ENCODE measurements at regions not wholly inside any gene's neighbourhood (a gene's known extent, or its start where the extent isn't known, plus 50 kb on each side); places are given as distances from the start of the nearest gene placed in this dataset.

DNA sequence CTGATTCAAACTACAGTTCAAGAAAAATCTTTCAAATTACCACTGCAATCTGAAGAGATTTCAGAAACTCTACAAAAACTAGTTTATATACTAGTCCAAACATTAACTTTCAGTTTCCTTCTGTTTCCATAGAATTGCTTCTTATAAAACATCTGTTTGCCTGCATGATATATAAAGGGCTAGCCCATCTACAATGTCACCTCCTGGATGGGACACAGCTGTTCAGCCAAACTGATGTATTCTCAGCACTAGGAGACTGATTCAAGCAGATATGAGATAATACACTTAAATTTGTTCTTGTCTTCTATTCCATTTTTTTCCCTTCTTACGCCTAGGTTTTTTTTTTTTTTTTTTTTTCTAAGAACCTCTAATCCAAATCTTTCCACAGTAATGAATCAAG lies 1569.7 kb upstream of the IGFBP7 start:
- Histone ChIP-seq H3K9me3 (ENCODE audit: control insufficient read depth in 1 of 2, insufficient read depth in 1 of 2, low read length in 2 of 2) (peaks cover 0 to 8% of the 10 kb centered on the region in 2 experiments), H3K4me3 (ENCODE audit: low read length) (no peak overlapping the region), H3K27me3 (ENCODE audit: control insufficient read depth in 1 of 2, insufficient read depth in 2 of 2, low read length in 2 of 2) (no peaks in the 10 kb centered on the region), H3K27ac (ENCODE audit: low read depth in 1 of 2, low read length in 2 of 2) (no peak overlapping the region), H3K4me1 (ENCODE audit: insufficient read depth, low read length) (no peaks in the 10 kb centered on the region), H3K36me3 (ENCODE audit: insufficient read depth, low read length) (no peaks in the 10 kb centered on the region)
- Mint-ChIP-seq H3K27me3 (no peaks in the 10 kb centered on the region), H3K27ac (no peak overlapping the region), H3K4me3 (no peak overlapping the region), H3K4me1 (ENCODE audit: low read depth) (no peaks in the 10 kb centered on the region), H3K36me3 (ENCODE audit: low read depth) (no peaks in the 10 kb centered on the region), H3K9me3 (peaks cover 6% of the 10 kb centered on the region)
- ATAC-seq (ENCODE audit: poor library complexity) (no peak), DNase-seq (no peak)
- ChIA-PET CTCF (no interaction called here), POLR2A (no interaction called here)
- TF ChIP-seq, protein P1, sequence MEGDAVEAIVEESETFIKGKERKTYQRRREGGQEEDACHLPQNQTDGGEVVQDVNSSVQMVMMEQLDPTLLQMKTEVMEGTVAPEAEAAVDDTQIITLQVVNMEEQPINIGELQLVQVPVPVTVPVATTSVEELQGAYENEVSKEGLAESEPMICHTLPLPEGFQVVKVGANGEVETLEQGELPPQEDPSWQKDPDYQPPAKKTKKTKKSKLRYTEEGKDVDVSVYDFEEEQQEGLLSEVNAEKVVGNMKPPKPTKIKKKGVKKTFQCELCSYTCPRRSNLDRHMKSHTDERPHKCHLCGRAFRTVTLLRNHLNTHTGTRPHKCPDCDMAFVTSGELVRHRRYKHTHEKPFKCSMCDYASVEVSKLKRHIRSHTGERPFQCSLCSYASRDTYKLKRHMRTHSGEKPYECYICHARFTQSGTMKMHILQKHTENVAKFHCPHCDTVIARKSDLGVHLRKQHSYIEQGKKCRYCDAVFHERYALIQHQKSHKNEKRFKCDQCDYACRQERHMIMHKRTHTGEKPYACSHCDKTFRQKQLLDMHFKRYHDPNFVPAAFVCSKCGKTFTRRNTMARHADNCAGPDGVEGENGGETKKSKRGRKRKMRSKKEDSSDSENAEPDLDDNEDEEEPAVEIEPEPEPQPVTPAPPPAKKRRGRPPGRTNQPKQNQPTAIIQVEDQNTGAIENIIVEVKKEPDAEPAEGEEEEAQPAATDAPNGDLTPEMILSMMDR (IDR thresholded peaks at IDR 0.05): no peak
- intact Hi-C loops (cut with DNase I, micrococcal nuclease): no loop called here

DNA sequence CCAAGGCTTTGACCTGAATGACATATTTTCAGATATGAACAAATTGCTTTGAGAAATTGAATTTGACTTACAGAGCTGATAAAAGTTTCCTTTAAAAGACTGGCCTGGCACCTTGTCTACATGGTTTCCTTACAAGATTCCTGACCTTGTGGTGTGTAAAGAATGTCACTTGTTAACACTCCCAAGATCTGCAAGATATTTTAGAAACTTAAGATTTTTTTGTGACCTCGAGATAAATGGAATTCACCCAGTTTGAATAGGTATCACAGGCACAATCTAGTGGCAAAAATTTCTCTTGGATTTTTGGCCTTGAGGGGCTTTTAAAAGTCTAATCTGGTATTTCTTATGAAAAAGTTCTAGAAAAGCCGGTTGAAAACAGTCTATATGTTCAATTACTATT lies 1568.9 kb upstream of the IGFBP7 start:
- Mint-ChIP-seq H3K27me3 (no peaks in the 10 kb centered on the region), H3K4me1 (ENCODE audit: low read depth) (no peaks in the 10 kb centered on the region), H3K36me3 (ENCODE audit: low read depth) (no peaks in the 10 kb centered on the region), H3K9me3 (peaks cover 6% of the 10 kb centered on the region), H3K4me3 (no peak overlapping the region), H3K27ac (no peak overlapping the region)
- TF ChIP-seq, protein P1 (IDR thresholded peaks at IDR 0.05): no peak
- ATAC-seq (ENCODE audit: poor library complexity): no peak
- intact Hi-C loops (cut with DNase I, micrococcal nuclease): no loop called here
- Histone ChIP-seq H3K9me3 (ENCODE audit: control insufficient read depth in 1 of 2, insufficient read depth in 1 of 2, low read length in 2 of 2) (peaks cover 0 to 8% of the 10 kb centered on the region in 2 experiments), H3K36me3 (ENCODE audit: insufficient read depth, low read length) (no peaks in the 10 kb centered on the region), H3K4me1 (ENCODE audit: insufficient read depth, low read length) (no peaks in the 10 kb centered on the region), H3K27ac (ENCODE audit: low read depth in 1 of 2, low read length in 2 of 2) (no peak overlapping the region), H3K4me3 (ENCODE audit: low read length) (no peak overlapping the region), H3K27me3 (ENCODE audit: control insufficient read depth in 1 of 2, insufficient read depth in 2 of 2, low read length in 2 of 2) (no peaks in the 10 kb centered on the region)
- ChIA-PET CTCF (no interaction called here), POLR2A (no interaction called here)
- no peak for DNase-seq

DNA sequence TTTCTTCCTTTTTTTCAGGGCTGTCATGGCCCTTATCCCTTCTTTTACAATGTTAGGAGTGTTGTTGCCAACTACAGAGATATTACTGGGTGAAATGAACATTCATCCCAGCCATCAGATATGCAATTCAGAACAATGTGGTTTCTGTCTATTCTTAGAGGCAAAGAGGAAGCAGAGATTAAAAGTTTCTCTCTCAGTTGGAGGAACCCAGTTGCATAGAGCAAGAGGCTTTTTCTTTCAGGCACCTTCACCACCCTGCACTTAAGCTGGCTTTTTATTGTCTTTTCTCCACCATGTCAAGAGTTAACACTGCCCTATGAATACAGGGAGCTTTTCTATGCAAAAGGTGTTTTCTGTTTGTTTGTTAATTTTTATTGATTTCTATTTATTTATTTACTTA lies 1559.6 kb upstream of the IGFBP7 start:
- no peaks in the 10 kb centered on the region for H3K4me1 Mint-ChIP-seq (ENCODE audit: low read depth)
- H3K36me3 ChIP-seq (ENCODE audit: insufficient read depth, low read length): no peaks in the 10 kb centered on the region
- H3K27me3 Mint-ChIP-seq: no peaks in the 10 kb centered on the region
- no peak overlapping the region for H3K27ac Mint-ChIP-seq
- no peaks in the 10 kb centered on the region for H3K4me1 ChIP-seq (ENCODE audit: insufficient read depth, low read length)
- DNase-seq (no peak), ATAC-seq (ENCODE audit: poor library complexity) (no peak)
- no peaks in the 10 kb centered on the region for H3K27me3 ChIP-seq (ENCODE audit: control insufficient read depth in 1 of 2, insufficient read depth in 2 of 2, low read length in 2 of 2)
- peaks cover 15% of the 10 kb centered on the region for H3K9me3 Mint-ChIP-seq
- H3K9me3 ChIP-seq (ENCODE audit: control insufficient read depth in 1 of 2, insufficient read depth in 1 of 2, low read length in 2 of 2): peaks cover 6 to 7% of the 10 kb centered on the region in 2 experiments
- POLR2A ChIA-PET: no interaction called here
- no peaks in the 10 kb centered on the region for H3K36me3 Mint-ChIP-seq (ENCODE audit: low read depth)
- intact Hi-C loops (cut with DNase I, micrococcal nuclease): no loop called here
- no peak overlapping the region for H3K27ac ChIP-seq (ENCODE audit: low read depth in 1 of 2, low read length in 2 of 2)
- H3K4me3 ChIP-seq (ENCODE audit: low read length): no peak overlapping the region
- TF ChIP-seq, protein P1 (IDR thresholded peaks at IDR 0.05): no peak
- H3K4me3 Mint-ChIP-seq: no peak overlapping the region
- CTCF ChIA-PET: no interaction called here

All from CD4-positive, alpha-beta T cell (primary cell).